SK-N-MC (cell line): ENCODE measurements at regions not wholly inside any gene's neighbourhood (a gene's known extent, or its start where the extent isn't known, plus 50 kb on each side); places are given as distances from the start of the nearest gene placed in this dataset.

Source experiments
- EZH2 ChIP-seq: fragments of 200-600 bp; sonication (generic); IDR thresholded peaks from one replicate; pipeline ENCODE4 v1.6.1; 2017; ENCODE audit warnings: antibody characterized with exemption
- POLR2AphosphoS5 ChIP-seq: IDR thresholded peaks from 2 replicates; pipeline ENCODE4 v1.6.1; 2012; ENCODE audit warnings: mild to moderate bottlenecking, low read depth, low read length, borderline replicate concordance

DNA sequence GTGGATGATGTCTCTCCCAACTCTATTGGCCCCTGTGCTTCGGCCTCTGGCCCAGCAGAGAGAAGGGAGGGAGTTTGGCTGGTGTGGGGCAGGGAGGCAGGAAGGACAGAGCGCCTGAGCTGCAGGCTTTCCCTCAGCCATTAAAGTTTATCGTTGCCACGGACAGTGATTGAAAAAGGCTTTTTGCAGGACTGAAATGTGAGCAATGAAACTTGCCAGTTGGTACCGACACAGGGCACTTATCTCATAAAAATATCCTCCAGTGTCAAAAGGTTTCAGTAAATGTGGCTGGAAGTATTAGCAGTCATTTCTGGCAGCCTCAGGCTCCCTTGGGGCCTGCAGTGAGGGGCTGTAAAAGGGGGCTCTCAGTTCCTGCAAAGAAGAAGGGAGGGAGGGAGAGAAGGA lies 169.2 kb downstream of the GLI2 start:
- no peak for TF ChIP-seq EZH2
- TF ChIP-seq POLR2AphosphoS5: no peak
